ENCODE measurements at regions not wholly inside any gene's neighbourhood (a gene's known extent, or its start where the extent isn't known, plus 50 kb on each side); places are given as distances from the start of the nearest gene placed in this dataset.

GRCh38 chr14:100469632-100470522 lies 117.3 kb downstream of the BEGAIN start:
- DNase-seq, result no peak

- no peak for DNase-seq
Measured at GRCh38 chr14:100470523-100470897, 116.7 kb downstream of the BEGAIN start.

- no peak for DNase-seq
Measured at GRCh38 chr14:100471441-100472093, 115.7 kb downstream of the BEGAIN start.

- DNase-seq, result no peak
Measured at GRCh38 chr14:100472094-100472455, 115.1 kb downstream of the BEGAIN start.

- DNase-seq, result no peak
Measured at GRCh38 chr14:100472491-100472890, 114.7 kb downstream of the BEGAIN start.

- no peak for DNase-seq
Measured at GRCh38 chr14:100473249-100473648, 114.0 kb downstream of the BEGAIN start.

GRCh38 chr14:100474196-100474595 lies 113.0 kb downstream of the BEGAIN start:
- DNase-seq, result no peak

GRCh38 chr14:100475268-100475667 lies 111.9 kb downstream of the BEGAIN start:
- DNase-seq, result no peak

- no peak for DNase-seq
Measured at GRCh38 chr14:100476012-100476822, 111.0 kb downstream of the BEGAIN start.

GRCh38 chr14:100484531-100485267 lies 102.5 kb downstream of the BEGAIN start:
- DNase-seq, result no peak

- no peak for DNase-seq
Measured at GRCh38 chr14:100486025-100486828, 101.0 kb downstream of the BEGAIN start.

All from CD4-positive, alpha-beta T cell treated with Interleukin-15 for 1 hour (primary cell).